Upper lobe of left lung (tissue), 4 donors: ENCODE measurements at regions not wholly inside any gene's neighbourhood (a gene's known extent, or its start where the extent isn't known, plus 50 kb on each side); places are given as distances from the start of the nearest gene placed in this dataset.

Experiments
- POLR2A ChIP-seq, 4 donors: fragments of 450-650 bp; IDR thresholded peaks; one replicate each; pipeline ENCODE4 v1.5.1; 2016 to 2017; ENCODE audit warnings: antibody characterized with exemption in 4 of 4, mild to moderate bottlenecking in 2 of 4
- POLR2AphosphoS5 ChIP-seq, 2 donors: sonication (generic); formaldehyde crosslinking; IDR thresholded peaks; one replicate each; pipeline ENCODE4 v1.5.1; 2017; ENCODE audit warnings: antibody characterized with exemption in 2 of 2
- TF ChIP-seq, protein P1 (sequence below), 6 experiments: fragments of 450-650 bp in 4 of 6; fragments of 200-600 bp in 2 of 6; sonication (generic) in 2 of 6; IDR thresholded peaks; one replicate each; pipeline ENCODE4 v1.5.1; 2016 to 2019; ENCODE audit warnings: antibody characterized with exemption in 6 of 6

GRCh38 chr3:178226094-178226493, 310.1 kb upstream of the KCNMB2 start:
- no peak for TF ChIP-seq POLR2AphosphoS5 (IDR thresholded peaks at IDR 0.05)
- TF ChIP-seq POLR2A (IDR thresholded peaks at IDR 0.05) = no peak
- TF ChIP-seq, protein P1, sequence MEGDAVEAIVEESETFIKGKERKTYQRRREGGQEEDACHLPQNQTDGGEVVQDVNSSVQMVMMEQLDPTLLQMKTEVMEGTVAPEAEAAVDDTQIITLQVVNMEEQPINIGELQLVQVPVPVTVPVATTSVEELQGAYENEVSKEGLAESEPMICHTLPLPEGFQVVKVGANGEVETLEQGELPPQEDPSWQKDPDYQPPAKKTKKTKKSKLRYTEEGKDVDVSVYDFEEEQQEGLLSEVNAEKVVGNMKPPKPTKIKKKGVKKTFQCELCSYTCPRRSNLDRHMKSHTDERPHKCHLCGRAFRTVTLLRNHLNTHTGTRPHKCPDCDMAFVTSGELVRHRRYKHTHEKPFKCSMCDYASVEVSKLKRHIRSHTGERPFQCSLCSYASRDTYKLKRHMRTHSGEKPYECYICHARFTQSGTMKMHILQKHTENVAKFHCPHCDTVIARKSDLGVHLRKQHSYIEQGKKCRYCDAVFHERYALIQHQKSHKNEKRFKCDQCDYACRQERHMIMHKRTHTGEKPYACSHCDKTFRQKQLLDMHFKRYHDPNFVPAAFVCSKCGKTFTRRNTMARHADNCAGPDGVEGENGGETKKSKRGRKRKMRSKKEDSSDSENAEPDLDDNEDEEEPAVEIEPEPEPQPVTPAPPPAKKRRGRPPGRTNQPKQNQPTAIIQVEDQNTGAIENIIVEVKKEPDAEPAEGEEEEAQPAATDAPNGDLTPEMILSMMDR (IDR thresholded peaks at IDR 0.05) = no peak
